HL-60 (cell line): ENCODE measurements at regions not wholly inside any gene's neighbourhood (a gene's known extent, or its start where the extent isn't known, plus 50 kb on each side); places are given as distances from the start of the nearest gene placed in this dataset.

Experiments
- DNase-seq, 2 experiments: peaks; one replicate each; pipeline ENCODE4 v3.0.0-alpha.2; 2010 to 2020; ENCODE audit warnings: low read depth in 1 of 2, low spot score in 1 of 2
- H3K27ac ChIP-seq: fragments of 250-450 bp; sonication (Bioruptor Pico); replicated peaks from 2 replicates; pipeline ENCODE4 v1.5.1; 2020; ENCODE audit warnings: mild to moderate bottlenecking, moderate library complexity
- H3K27me3 ChIP-seq: fragments of 250-450 bp; sonication (Bioruptor Pico); 2 replicates; pipeline ENCODE4 v1.5.1; 2021; ENCODE audit warnings: mild to moderate bottlenecking, moderate library complexity; ENCODE audit not compliant: insufficient read depth, poor library complexity, severe bottlenecking
- H3K4me3 ChIP-seq: replicated peaks from 2 replicates; pipeline ENCODE4 v1.5.1; 2011; ENCODE audit warnings: mild to moderate bottlenecking, control low read depth, low read length; ENCODE audit not compliant: insufficient read depth
- CTCF ChIP-seq: IDR thresholded peaks from one replicate; pipeline ENCODE4 v1.5.1; 2011; ENCODE audit warnings: low read length, control low read depth, inconsistent platforms; ENCODE audit not compliant: insufficient read depth
- GABPA ChIP-seq: IDR thresholded peaks from 2 replicates; pipeline ENCODE4 v1.6.1; 2012; ENCODE audit warnings: low read depth
- POLR2AphosphoS5 ChIP-seq: IDR thresholded peaks from 2 replicates; pipeline ENCODE4 v1.6.1; 2012; ENCODE audit warnings: low read depth
- SPI1 ChIP-seq: IDR thresholded peaks from 2 replicates; pipeline ENCODE4 v1.6.1; 2012; ENCODE audit warnings: low read depth, mild to moderate bottlenecking, borderline replicate concordance
- TF ChIP-seq, protein P1 (sequence below): IDR thresholded peaks from 2 replicates; pipeline ENCODE4 v1.6.1; 2012; ENCODE audit warnings: low read depth; ENCODE audit not compliant: insufficient replicate concordance

- Histone ChIP-seq H3K27ac (no peak overlapping the region), H3K4me3 (no peak overlapping the region), H3K27me3 (no peaks in the 10 kb centered on the region)
- TF ChIP-seq, protein P1, sequence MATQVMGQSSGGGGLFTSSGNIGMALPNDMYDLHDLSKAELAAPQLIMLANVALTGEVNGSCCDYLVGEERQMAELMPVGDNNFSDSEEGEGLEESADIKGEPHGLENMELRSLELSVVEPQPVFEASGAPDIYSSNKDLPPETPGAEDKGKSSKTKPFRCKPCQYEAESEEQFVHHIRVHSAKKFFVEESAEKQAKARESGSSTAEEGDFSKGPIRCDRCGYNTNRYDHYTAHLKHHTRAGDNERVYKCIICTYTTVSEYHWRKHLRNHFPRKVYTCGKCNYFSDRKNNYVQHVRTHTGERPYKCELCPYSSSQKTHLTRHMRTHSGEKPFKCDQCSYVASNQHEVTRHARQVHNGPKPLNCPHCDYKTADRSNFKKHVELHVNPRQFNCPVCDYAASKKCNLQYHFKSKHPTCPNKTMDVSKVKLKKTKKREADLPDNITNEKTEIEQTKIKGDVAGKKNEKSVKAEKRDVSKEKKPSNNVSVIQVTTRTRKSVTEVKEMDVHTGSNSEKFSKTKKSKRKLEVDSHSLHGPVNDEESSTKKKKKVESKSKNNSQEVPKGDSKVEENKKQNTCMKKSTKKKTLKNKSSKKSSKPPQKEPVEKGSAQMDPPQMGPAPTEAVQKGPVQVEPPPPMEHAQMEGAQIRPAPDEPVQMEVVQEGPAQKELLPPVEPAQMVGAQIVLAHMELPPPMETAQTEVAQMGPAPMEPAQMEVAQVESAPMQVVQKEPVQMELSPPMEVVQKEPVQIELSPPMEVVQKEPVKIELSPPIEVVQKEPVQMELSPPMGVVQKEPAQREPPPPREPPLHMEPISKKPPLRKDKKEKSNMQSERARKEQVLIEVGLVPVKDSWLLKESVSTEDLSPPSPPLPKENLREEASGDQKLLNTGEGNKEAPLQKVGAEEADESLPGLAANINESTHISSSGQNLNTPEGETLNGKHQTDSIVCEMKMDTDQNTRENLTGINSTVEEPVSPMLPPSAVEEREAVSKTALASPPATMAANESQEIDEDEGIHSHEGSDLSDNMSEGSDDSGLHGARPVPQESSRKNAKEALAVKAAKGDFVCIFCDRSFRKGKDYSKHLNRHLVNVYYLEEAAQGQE = no peak
- TF ChIP-seq SPI1 = no peak
- no peak for TF ChIP-seq GABPA
- TF ChIP-seq CTCF = no peak
- TF ChIP-seq POLR2AphosphoS5 = no peak
- no peak for DNase-seq
Observed at GRCh38 chr3:177745607-177746005, 548.3 kb upstream of the TBL1XR1 start.

GRCh38 chr3:177746337-177746933 lies 549.2 kb upstream of the TBL1XR1 start:
- TF ChIP-seq, protein P1 = no peak
- no peak for TF ChIP-seq CTCF
- no peak for TF ChIP-seq GABPA
- no peak for TF ChIP-seq SPI1
- no peak for TF ChIP-seq POLR2AphosphoS5
- Histone ChIP-seq H3K27me3 (no peaks in the 10 kb centered on the region), H3K4me3 (no peak overlapping the region), H3K27ac (no peak overlapping the region)
- DNase-seq = no peak

DNA sequence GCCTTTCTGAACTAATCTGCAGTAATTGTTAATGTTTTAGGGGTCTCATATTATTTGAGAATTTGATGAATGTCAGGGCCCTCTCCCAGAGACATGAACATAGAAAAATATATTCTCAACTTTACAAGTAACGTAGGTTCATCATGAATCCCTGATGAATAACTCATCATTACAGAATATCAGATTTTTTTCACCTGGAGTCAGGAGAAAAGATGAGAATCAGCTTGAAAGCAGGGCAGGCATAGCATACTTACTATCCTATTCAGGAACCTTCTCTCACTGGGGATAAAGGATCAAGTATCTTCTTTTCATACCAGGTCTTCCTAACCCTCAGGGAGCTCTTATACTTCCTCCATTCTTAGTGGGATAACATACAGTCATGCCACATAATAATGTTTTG lies 552.6 kb upstream of the TBL1XR1 start:
- TF ChIP-seq CTCF (no peak), POLR2AphosphoS5 (no peak), SPI1 (no peak), GABPA (no peak)
- TF ChIP-seq, protein P1 = no peak
- H3K27ac ChIP-seq = no peak overlapping the region
- no peaks in the 10 kb centered on the region for H3K27me3 ChIP-seq
- no peak for DNase-seq
- H3K4me3 ChIP-seq = no peak overlapping the region
